Stimulated activated CD8-positive, alpha-beta memory T cell treated with anti-CD3 and anti-CD28 coated beads, Interleukin-7, amount 100 ng/mL, for 48 hours (primary cell): ENCODE measurements at regions not wholly inside any gene's neighbourhood (a gene's known extent, or its start where the extent isn't known, plus 50 kb on each side); places are given as distances from the start of the nearest gene placed in this dataset.
"Not testable (repeated sequence)": the region's sequence is repeated elsewhere in the genome, so short reads cannot be mapped to it uniquely, and the experiment has no call there.

Experiments
- DNase-seq, 2 donors: peaks; one replicate each; pipeline ENCODE4 v3.0.0-alpha.2; 2020; ENCODE audit warnings: low read depth in 1 of 2; ENCODE audit errors: extremely low read depth in 1 of 2

DNA sequence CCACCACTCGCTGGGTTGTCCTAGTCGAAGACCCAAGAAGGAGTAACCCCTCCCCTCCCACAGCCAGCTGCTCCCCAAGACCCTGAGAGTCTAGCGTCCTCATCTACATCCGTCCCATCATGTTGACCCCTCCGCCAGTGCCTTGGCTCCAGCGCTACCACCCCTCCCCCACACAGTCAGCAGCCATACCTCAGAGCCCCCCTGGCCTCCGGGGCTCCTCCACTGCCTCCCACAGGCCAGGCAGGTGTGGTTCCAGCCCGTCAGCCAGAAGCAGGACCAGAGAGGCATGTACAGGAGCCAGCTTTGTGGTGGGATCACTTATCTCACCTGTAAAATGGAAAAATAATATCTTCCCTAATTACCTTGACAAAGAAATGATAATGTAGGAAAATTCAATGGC, 51.5 kb upstream of the PHF21B start:
- DNase-seq: no peak

DNA sequence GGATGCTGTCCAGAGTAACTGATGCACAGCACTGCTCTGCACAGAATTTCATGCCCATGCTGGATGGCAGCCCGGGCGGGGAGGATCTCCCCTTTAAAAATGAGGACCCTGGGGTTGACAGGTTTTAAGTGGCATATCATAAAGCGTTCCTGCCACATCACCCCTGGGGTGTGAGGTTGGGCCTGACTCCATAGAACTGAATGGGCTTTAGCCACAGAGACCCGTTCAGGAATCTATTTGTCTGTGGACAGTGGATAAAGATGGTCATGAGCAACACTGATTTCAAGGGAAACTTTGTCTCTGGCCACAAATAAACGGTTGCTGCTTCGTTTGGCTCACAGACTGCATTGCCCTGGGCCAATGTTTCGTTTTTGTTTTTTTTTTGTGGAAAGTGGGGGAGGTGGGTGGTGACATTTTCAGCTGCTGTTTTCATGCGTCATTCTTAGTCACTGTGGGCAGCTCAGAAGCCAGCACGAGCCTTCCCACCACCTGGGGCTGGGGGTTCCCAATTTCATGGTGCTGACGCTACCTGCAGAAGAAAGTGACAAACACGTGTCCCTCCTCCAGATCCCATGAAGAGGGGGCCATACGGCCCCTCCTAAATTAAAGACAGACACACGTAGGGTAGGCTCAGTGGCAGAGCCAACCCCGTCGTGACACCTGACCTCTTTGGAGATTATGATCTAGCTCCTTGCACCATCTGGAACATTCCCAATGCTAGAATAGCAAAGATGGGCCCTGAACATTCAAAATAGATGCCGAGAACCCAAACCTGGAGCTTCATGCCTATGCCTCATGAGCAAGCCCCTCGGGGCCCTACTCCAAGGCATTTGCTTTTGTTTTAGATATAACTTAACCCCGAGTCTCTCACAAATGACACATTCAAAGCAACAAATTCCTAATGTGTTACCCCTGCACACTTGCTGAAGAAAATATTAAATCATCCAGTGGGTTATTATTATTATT, 54.8 kb upstream of the PHF21B start:
- peak; percentile 38 to 71 for DNase-seq

DNA sequence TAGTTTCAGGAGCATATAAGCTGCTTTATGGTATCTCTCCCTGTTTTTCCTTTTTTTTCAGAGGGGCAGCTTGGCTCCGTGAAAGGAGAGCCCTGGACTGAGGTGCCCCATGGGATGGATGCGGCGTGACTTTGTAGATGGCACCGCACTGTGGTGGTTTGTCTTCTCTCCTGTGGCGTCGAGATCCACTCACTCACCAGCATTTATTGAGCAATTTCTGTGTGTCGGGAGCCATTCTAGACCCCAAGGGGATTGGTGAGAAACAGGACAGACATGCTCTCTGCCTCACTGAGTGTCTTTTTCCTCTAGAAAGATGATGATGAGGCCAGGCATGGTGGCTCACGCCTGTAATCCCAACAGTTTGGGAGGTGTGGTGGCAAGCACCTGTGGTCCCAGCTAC, 55.9 kb upstream of the PHF21B start:
- DNase-seq: no peak

DNA sequence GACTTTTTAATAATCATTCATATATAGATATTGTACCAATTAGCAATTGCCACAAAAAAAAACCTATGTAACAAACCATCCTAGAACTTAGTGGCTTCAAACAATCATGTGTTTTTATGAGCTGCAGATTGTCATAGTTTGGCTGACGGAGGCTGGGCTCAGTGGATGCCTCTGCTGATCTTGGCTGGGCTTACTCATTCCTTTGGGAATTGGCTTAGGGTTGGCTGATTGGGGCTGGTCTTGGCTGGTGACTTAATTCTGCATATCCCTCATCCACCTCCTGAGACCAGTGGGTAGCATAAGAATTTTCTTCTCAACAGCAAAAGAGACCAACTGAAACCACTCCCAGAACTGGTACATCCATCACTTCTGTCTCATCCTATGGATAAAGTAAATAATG, 57.9 kb upstream of the PHF21B start:
- DNase-seq: no peak

DNA sequence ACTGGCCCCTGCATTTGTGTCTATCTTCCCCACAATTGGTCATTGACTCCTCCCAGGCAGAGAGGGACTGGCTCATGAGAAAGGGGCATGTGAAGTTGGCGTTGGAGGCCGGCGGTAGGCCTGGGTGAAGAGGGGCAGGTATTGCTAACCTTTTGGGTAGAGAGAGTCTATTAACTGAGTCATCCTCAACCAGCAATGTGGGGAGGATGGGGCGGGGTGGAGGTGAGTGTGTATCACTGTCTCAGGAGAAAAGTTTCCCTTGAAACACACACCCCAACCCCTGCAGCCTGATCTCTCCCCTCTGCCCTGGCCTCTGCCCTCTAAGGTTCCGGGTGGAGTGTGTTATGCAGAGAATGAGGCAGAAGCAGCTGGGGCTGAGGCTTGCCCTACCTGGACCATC, 60.1 kb upstream of the PHF21B start:
- DNase-seq: peak in 1 of 2 donors; percentile 37

DNA sequence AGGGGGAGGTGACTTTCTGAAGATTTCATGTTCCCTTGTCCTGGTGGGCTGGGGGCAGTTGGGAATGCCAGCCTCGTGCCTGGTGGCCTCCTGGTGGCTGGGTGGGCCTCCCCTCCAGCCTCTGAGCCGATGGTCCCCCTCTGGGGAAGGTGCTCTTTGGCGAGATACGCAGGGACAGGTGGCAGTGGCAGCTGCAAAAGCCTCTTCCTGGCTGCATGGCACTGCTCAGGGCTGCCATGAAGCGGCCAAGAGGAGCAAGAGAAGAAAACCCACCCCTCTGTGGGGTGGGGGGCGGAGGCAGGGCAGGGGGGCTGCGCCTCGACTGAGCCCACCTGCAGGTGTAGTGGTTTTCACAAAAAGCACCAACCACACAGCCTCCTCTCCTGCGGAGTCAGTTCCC, 61.8 kb upstream of the PHF21B start:
- DNase-seq: no peak

DNA sequence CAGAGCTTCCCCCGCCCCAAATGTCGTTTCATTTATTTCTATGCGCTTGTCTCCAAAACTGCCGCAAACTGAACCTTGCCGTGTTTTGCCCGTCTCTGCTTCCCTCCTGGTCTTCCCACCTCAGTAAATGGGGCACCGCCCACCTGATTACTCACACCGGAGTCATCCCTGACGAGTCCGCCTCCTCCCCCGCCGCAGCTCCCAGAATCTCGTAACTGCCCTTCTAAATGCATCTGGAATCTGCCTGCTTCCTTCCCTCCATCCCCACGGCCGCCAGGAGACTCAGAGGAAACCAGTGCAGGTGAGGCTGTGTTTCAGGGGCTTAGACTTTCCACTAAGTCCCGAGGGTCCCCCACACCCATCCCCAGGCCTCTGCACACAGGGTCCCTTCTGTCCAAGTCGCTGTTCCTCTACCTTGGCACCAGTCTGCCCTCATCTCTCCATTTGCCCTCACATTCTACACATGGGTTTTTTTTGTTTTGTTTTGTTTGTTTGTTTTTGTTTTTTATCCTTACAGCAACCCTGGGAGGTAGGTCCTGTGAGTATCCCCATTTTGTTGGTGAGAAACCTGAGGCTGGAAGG, 62.6 kb upstream of the PHF21B start:
- DNase-seq: no peak

DNA sequence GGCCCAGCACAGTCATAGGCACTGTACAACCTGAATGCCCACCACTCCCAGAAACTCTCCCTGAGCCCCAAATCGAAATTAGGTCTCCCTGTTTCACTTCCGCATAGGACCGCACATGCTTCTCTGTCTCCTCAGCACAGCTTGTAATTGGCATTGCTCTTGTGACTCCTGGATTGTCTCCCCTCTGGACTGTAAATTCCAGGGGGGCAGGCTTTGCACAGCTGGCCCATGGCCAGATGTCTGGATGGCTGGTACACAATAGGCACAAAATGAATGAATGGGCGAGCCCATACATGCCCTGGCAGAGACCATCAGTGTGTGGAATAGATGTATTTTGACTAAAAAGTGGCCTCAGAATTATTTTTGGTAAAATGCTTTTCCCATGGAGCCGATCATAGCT, 63.3 kb upstream of the PHF21B start:
- no peak for DNase-seq

DNA sequence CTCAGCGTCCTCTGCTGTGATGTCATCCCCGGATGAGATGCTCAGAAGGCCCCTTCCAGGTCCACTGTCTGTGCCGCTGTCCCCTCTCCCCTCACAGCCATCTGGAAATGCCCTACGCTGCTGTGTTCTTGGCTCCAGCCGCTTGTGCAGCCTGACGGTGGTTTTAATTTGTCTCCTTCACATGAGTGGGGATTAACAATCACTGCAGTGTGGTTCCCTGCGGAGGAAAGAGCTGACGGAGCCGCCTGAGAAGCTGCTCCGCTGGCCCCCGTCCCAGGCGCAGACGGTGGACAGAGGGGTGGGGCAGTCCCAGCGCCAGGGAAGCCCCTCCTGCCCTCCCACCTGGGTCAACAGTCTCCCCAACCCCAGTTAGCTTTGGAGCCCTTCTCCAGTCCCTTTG, 67.5 kb upstream of the PHF21B start:
- DNase-seq: no peak

DNA sequence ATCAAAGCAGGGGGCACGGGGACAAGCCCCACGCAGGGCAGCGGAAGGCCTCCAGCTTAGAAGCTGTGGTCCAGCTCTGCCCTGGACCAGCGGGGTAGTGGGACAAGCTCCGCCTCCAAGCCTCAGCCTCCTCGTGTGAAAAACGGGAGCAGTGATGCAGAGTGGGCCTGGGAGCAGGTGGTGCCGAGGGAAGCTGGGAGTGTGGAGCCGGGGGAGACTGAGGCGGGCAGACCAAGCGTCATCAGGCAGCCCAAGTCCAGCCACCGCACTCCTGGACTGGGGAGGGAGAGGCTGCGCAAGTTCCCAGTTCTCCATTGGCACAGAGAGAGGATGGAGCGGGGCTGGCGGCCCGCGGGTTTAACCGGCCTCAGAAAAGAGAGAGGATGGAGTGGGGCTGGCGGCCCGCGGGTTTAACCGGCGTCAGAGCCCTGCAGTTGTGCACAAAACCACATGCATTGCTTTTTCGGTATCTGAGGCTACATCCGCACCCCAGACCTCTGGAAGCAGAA, 68.1 kb upstream of the PHF21B start:
- no peak for DNase-seq

DNA sequence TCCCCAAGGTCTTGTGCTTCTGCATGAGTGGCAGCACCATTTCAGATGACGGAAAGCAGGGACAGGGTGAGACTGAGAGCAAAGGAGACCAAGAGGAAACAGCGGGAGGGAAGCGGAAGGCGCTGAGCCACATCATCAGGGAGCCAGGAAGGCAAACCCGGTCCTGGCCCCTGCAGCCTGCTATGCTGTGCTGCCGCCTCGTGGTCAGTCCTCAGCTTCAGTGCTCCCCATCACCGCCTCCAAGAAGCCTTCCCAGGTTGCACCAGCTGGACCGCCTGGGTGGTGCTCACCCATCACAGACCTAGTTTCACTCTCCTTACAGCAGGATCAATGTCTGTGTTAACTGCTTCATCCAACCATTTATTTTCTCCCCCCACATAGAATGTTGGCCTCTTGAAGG, 73.0 kb upstream of the PHF21B start:
- no peak for DNase-seq

DNA sequence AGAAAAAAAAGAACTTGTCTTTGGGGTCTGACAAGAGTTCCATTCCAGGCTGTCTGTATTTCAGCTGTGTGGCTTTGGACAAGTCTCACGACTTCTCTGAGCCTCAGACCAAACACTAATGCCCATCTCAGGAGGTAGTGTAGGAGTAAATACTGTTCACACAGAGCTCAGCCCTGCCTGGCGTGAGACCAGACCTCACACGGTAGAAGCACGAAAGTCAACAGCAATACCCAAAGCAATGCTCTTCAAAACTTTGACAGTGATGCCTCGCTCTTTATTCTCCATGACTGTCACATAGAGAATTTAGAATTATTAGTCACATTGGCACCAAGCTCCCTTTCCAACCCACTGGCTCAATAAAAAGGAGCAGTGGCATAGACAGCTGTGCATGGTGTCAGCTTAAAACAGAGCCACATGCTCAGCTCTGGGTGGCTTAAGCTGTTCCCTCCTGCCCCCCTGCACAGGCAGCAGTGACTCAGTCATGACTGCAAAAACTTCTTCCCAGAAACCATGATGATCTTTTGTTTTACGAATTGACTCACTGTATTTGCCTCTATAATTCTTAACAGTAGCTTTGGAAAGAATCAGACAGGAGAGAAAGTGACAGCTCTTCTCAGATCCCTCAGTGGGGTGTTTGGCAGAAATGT, 74.0 kb upstream of the PHF21B start:
- DNase-seq: peak in 1 of 2 donors; percentile 56

DNA sequence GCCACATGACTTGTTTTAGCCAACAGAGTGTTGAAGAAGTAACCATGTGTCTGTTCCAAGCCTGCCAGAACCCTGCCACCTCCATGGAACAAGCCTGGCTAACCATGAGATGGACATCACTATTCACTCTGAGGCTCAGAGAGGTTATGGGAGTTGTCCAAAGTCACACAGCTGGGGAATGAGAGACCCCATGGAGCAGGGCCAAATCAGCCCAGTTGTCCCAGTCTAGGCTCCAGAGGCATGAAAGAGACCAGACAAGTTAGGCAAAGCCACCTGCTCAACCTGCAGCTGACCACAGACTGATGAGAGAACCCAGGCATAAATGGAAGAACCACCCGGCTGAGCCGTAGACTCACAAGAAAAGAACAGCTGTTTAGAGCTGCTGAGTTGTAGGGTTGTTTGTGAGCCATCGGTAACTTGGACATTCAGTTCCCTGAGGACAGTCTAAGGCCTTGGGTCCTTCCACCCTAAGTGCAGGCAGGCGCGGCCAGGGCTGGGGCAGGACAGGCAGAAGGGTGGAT, 74.7 kb upstream of the PHF21B start:
- no peak for DNase-seq

DNA sequence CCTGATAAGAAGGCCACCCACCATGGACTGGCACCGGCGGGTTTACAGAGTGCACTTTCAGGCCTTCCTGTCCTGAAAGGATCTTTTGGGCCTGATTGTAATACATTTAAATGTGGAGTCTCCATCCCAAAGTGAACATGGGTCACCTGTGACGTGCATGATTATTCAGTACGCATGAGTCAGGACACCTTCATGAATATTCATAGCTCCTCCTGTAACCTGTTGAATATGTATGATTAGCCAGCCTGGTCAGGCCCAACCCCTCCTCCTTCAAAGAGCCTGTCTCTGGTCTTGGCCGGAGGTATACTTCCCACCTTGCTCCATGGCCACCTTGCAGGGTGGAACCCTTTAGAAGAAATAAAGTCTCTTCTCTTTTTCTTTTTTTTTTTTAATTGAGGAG, 75.9 kb upstream of the NUP50 start:
- DNase-seq: no peak

DNA sequence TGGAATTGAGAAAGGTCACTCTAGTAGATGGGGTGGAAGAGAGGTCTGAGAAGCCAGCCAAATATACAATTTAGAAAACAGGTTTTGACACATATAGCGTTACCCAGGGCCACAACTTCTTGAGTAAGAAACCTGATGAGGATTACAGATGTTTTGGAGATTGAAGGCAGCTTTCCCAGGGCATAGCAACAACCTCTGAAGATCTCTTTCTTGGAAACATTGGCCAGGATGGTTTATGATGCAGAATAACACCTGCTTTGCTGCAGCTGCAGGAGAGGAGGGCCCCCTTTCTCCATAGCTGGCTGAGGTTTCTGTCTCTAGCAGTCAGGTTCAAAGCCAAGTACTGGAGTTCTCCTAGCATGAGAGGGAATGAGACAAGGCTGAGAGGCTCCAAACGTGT, 75.1 kb upstream of the NUP50 start:
- DNase-seq: no peak

DNA sequence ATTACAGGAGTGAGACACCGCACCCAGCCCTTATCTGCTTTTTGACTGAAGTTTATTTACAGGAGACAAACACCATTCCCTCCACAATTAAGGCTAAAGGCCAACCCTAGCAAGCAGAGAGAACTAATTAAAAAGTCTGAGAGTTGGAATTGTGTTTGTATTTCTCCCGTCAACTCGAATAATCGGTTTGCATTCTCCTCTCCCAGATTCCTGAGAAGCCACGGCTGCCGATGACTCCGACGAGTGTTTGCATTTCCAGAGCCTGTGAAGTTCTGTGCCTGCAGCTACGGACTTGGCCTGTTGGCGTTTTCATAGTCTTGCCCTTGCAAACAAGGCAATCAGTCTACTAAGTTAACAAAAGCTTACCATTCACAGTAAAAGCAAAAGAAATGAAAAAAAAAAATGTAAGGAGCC, 73.2 kb upstream of the NUP50 start:
- no peak for DNase-seq

DNA sequence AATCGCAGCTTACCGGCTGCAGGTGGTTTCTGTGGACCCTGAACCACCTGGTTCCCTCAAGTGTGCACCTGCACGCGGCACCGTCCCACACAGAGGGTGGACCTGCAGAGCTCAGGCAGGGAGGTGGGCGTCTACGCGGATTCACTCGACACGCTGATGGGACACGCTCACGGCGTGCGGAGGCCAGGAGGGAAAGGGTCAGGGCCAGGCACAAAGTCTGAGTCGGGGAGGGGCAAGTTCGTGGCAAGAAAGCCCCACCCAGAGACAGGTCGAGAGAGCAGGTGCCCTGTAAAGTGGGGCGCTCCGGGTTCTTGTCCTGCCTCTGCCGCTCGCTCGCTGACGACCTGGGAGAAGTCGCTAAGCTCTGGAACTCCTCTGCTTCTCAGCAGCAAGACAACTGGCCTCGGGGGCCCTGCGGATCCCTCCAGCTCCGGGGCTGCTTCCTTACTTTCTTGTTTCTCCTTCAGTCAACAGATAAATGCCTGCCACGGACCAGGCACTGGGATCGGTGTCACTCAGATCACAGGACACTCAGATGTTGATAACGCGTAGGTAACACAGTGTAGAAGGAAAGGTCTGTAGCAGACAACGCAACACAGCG, 72.4 kb upstream of the NUP50 start:
- no peak for DNase-seq

DNA sequence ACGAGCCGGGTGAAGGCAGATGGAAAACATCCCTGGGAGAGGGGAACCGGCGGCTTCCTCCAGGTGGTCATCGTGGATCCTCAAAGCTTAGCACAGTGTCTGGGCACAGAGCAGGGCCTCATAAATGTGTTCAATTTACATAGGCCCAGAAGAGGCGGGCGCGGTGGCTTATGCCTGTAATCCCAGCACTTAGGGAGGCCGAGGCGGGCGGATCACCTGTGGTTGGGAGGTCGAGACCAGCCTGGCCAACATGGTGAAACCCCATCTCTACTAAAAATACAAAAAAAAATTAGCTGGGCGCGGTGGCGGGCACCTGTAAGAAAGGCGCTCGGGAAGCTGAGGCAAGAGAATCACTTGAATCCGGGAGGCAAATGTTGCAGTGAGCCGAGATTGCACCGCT, 71.8 kb upstream of the NUP50 start:
- DNase-seq: not testable (repeated sequence)

DNA sequence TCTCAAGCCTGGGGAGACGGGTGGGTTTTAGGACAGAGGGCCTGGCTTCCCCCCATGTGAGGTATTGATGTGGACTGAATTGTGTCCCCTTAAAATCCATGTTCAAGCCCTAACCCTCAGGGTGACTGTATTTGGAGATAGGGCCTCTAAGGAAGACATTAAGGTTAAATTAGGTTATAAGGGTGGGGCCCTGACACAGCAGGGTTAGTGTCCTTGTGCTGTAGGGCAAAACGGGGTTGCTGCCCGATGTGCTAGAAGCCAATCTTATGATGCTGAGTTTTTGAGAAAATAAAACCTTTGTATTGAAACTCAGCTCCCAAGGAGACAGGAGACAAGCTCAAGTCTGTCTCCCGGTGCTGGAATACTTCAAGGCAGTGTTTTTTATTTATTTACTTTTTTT, 71.1 kb upstream of the NUP50 start:
- DNase-seq: no peak

DNA sequence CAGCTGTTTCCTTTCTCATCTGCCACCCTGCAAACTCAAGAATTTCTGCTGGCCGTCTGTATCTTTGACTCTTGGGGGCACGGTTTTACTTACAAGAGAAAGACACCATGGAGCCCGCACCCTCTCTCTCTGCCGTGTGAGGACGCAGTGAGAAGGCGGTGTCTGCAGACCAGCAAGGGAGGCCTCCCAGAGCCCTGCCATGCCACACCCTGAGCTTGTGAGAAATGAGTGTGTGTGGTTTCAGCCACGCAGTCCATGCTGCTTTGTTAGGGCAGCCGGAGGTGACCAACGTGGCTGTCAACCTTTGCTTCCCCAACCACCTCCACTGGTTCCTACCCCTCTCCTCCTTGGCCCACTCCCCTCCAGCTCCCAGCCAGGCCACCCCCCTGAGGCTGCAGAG, 70.1 kb upstream of the NUP50 start:
- no peak for DNase-seq

DNA sequence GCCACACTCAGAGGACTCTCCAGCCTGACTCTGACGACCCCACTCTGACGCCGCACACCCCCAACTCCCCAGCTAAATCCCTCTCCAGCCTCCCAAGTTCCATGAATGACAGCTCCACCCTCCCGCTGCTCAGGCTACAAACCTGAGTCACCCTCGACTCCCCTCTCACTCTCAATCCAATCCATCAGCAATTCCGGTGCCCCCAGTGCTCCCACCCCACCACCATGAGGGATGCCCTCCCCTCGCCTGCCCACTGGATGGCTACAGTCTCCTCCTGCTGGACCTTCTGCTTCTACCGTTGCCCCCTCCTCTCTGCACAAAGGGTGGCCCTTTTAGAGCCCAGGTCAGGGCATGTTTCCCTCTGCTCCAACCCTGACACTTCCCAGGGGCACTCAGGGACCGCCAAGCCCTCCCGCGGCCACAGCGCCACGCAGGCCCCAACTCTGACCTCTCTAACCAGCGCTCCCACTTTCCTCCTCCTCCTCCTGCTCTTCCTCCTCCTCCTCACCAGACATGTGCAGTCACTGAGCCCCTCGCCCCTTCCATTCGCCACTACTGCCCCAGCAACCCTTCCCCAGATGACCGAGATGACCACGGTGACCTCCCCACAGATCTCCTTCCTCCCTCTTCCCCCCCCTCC, 69.5 kb upstream of the NUP50 start:
- no peak for DNase-seq
